CD4-positive, alpha-beta T cell (primary cell): ENCODE measurements at regions not wholly inside any gene's neighbourhood (a gene's known extent, or its start where the extent isn't known, plus 50 kb on each side); places are given as distances from the start of the nearest gene placed in this dataset.

Experiments
- ATAC-seq: fragments of 200-7000 bp; cut with Tn5 transposase; one replicate; pipeline ENCODE4 v1.10.0; 2022; ENCODE audit warnings: mild to moderate bottlenecking; ENCODE audit not compliant: poor library complexity
- CTCF ChIA-PET: fragments of 350-600 bp; sonication (Branson Sonifier 250); formaldehyde crosslinking; loops from one replicate; lab custom pipeline; 2021; ENCODE audit warnings: antibody characterized with exemption, inconsistent platforms; lab: Charles Lee
- POLR2A ChIA-PET: fragments of 350-600 bp; sonication (Branson Sonifier 250); formaldehyde crosslinking; loops from one replicate; lab custom pipeline; 2021; ENCODE audit warnings: antibody characterized with exemption, inconsistent platforms; lab: Charles Lee
- DNase-seq, 14 experiments: peaks; one replicate each; pipeline ENCODE4 v3.0.0-alpha.2; 2013 to 2020; ENCODE audit warnings: mixed read lengths in 2 of 14
- H3K27ac ChIP-seq, 2 donors: one replicate each; pipeline versions ENCODE4 v1.5.1 to v1.7.0; 2013; ENCODE audit warnings: low read length in 2 of 2, low read depth in 1 of 2, mild to moderate bottlenecking in 1 of 2
- H3K27me3 ChIP-seq, 2 experiments: 1 replicate in 1 of 2; 2 replicates in 1 of 2; pipeline versions ENCODE4 v1.6.1 to v1.7.0; 2013; ENCODE audit warnings: low read length in 2 of 2, control low read depth in 1 of 2, mild to moderate bottlenecking in 1 of 2, moderate library complexity in 1 of 2; ENCODE audit not compliant: insufficient read depth in 2 of 2, control insufficient read depth in 1 of 2
- H3K36me3 ChIP-seq: one replicate; pipeline ENCODE4 v1.6.1; 2013; ENCODE audit warnings: low read length, control low read depth; ENCODE audit not compliant: insufficient read depth
- H3K4me1 ChIP-seq: one replicate; pipeline ENCODE4 v1.6.1; 2013; ENCODE audit warnings: low read length, control low read depth; ENCODE audit not compliant: insufficient read depth
- H3K4me3 ChIP-seq: one replicate; pipeline ENCODE4 v1.5.1; 2013; ENCODE audit warnings: mild to moderate bottlenecking, low read length, moderate library complexity
- H3K9me3 ChIP-seq, 2 experiments: 1 replicate in 1 of 2; 2 replicates in 1 of 2; pipeline versions ENCODE4 v1.6.1 to v1.7.0; 2013; ENCODE audit warnings: low read length in 2 of 2, mild to moderate bottlenecking in 2 of 2, control low read depth in 1 of 2, moderate library complexity in 1 of 2; ENCODE audit not compliant: control insufficient read depth in 1 of 2, insufficient read depth in 1 of 2
- H3K27ac Mint-ChIP-seq: one replicate; pipeline ENCODE4 v1.8.0; 2020; ENCODE audit warnings: mixed read lengths
- H3K27me3 Mint-ChIP-seq: one replicate; pipeline ENCODE4 v1.8.0; 2021; ENCODE audit warnings: mixed read lengths
- H3K36me3 Mint-ChIP-seq: one replicate; pipeline ENCODE4 v1.8.0; 2021; ENCODE audit warnings: low read depth, mixed read lengths
- H3K4me1 Mint-ChIP-seq: one replicate; pipeline ENCODE4 v1.8.0; 2021; ENCODE audit warnings: low read depth, mixed read lengths
- H3K4me3 Mint-ChIP-seq: one replicate; pipeline ENCODE4 v1.8.0; 2020; ENCODE audit warnings: mild to moderate bottlenecking, mixed read lengths
- H3K9me3 Mint-ChIP-seq: one replicate; pipeline ENCODE4 v1.8.0; 2020; ENCODE audit warnings: mixed read lengths
- intact Hi-C, 2 experiments: fragments of 100-400 bp; cut with DNase I in 1 of 2; cut with micrococcal nuclease in 1 of 2; formaldehyde crosslinking; loops; one replicate each; pipeline versions ENCODE4 v1.15.1 to v1.9.0; 2023 to 2025; cut with DNase I, micrococcal nuclease
- TF ChIP-seq, protein P1 (sequence below): fragments of 200-600 bp; IDR thresholded peaks from one replicate; pipeline ENCODE4 v1.8.0; 2022; ENCODE audit warnings: antibody characterized with exemption, mild to moderate bottlenecking

DNA sequence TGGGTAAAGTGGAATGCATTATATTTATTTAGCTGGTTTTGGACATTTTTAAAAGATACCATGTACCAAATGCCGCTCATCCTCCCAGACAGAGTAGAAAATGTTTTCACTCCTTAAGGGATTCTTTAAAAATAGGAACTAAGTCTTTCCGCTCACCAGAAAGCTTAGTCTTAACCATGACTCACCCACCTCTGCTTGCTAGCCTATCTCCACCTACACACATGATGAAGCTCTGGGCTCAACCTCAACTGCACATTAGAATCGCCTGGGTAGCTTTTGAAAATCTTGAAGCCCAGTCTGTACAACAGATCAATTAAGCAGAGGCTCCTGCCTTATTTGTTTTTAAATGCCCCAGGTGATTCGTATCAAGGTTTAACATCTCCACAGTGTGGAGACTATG lies 260.5 kb downstream of the NEDD1 start:
- POLR2A ChIA-PET = no interaction called here
- intact Hi-C loops = no loop called here
- no peaks in the 10 kb centered on the region for H3K36me3 ChIP-seq

GRCh38 chr12:97168804-97169203 lies 261.7 kb downstream of the NEDD1 start:
- Histone ChIP-seq H3K27me3 (no peaks in the 10 kb centered on the region), H3K9me3 (no peaks in the 10 kb centered on the region), H3K4me3 (no peak overlapping the region), H3K36me3 (no peaks in the 10 kb centered on the region), H3K4me1 (no peaks in the 10 kb centered on the region), H3K27ac (no peak overlapping the region)
- POLR2A ChIA-PET = no interaction called here
- intact Hi-C loops = no loop called here
- Mint-ChIP-seq H3K4me3 (no peak overlapping the region), H3K36me3 (no peaks in the 10 kb centered on the region), H3K4me1 (no peaks in the 10 kb centered on the region), H3K9me3 (no peaks in the 10 kb centered on the region), H3K27ac (no peak overlapping the region), H3K27me3 (peaks cover 15% of the 10 kb centered on the region)
- ATAC-seq (no peak), DNase-seq (no peak)
- CTCF ChIA-PET = no interaction called here
- TF ChIP-seq, protein P1, sequence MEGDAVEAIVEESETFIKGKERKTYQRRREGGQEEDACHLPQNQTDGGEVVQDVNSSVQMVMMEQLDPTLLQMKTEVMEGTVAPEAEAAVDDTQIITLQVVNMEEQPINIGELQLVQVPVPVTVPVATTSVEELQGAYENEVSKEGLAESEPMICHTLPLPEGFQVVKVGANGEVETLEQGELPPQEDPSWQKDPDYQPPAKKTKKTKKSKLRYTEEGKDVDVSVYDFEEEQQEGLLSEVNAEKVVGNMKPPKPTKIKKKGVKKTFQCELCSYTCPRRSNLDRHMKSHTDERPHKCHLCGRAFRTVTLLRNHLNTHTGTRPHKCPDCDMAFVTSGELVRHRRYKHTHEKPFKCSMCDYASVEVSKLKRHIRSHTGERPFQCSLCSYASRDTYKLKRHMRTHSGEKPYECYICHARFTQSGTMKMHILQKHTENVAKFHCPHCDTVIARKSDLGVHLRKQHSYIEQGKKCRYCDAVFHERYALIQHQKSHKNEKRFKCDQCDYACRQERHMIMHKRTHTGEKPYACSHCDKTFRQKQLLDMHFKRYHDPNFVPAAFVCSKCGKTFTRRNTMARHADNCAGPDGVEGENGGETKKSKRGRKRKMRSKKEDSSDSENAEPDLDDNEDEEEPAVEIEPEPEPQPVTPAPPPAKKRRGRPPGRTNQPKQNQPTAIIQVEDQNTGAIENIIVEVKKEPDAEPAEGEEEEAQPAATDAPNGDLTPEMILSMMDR = no peak

More for the DNA sequence above, 260.5 kb downstream of the NEDD1 start:
- CTCF ChIA-PET = no interaction called here
- peaks cover 19% of the 10 kb centered on the region for H3K27me3 Mint-ChIP-seq
- no peaks in the 10 kb centered on the region for H3K9me3 ChIP-seq
- no peaks in the 10 kb centered on the region for H3K9me3 Mint-ChIP-seq
- no peak overlapping the region for H3K4me3 ChIP-seq
- TF ChIP-seq, protein P1 = no peak
- DNase-seq = no peak
- no peak overlapping the region for H3K27ac ChIP-seq
- H3K27me3 ChIP-seq = no peaks in the 10 kb centered on the region
- H3K36me3 Mint-ChIP-seq = no peaks in the 10 kb centered on the region
- no peak overlapping the region for H3K27ac Mint-ChIP-seq
- no peak for ATAC-seq
- no peaks in the 10 kb centered on the region for H3K4me1 Mint-ChIP-seq
- no peak overlapping the region for H3K4me3 Mint-ChIP-seq
- no peaks in the 10 kb centered on the region for H3K4me1 ChIP-seq

- Mint-ChIP-seq H3K4me3 (no peak overlapping the region), H3K27ac (no peak overlapping the region), H3K4me1 (no peaks in the 10 kb centered on the region), H3K27me3 (peaks cover 10% of the 10 kb centered on the region), H3K36me3 (no peaks in the 10 kb centered on the region), H3K9me3 (no peaks in the 10 kb centered on the region)
- Histone ChIP-seq H3K4me3 (no peak overlapping the region), H3K9me3 (no peaks in the 10 kb centered on the region), H3K27me3 (no peaks in the 10 kb centered on the region), H3K36me3 (no peaks in the 10 kb centered on the region), H3K27ac (no peak overlapping the region), H3K4me1 (no peaks in the 10 kb centered on the region)
- intact Hi-C loops = no loop called here
- TF ChIP-seq, protein P1 = no peak
- POLR2A ChIA-PET = no interaction called here
- CTCF ChIA-PET = no interaction called here
- DNase-seq = no peak
- ATAC-seq = no peak
Observed at GRCh38 chr12:97169889-97170567, 263.0 kb downstream of the NEDD1 start.
